Neural cell (in vitro differentiated cells): ENCODE measurements at regions not wholly inside any gene's neighbourhood (a gene's known extent, or its start where the extent isn't known, plus 50 kb on each side); places are given as distances from the start of the nearest gene placed in this dataset.

ENCODE experiments used
- CTCF ChIP-seq: fragments of 450-650 bp; IDR thresholded peaks from 2 replicates; pipeline ENCODE4 v1.5.1; 2014; ENCODE audit warnings: antibody characterized with exemption, mild to moderate bottlenecking, moderate library complexity; ENCODE audit not compliant: poor library complexity, severe bottlenecking
- TAF1 ChIP-seq: IDR thresholded peaks from 2 replicates; pipeline ENCODE4 v1.6.1; 2012; ENCODE audit warnings: low read depth

GRCh38 chr4:67229148-67229547 is 316.2 kb downstream of the CENPC start:
- TF ChIP-seq CTCF (no peak), TAF1 (no peak)
